WERI-Rb-1 (cell line): ENCODE measurements at regions not wholly inside any gene's neighbourhood (a gene's known extent, or its start where the extent isn't known, plus 50 kb on each side); places are given as distances from the start of the nearest gene placed in this dataset.

Experiments used
- DNase-seq: peaks from one replicate; pipeline ENCODE4 v3.0.0-alpha.2; 2020
- H3K27ac ChIP-seq: fragments of 250-450 bp; sonication (Bioruptor Pico); 2 replicates; pipeline ENCODE4 v1.5.1; 2020; ENCODE audit warnings: mild to moderate bottlenecking, moderate library complexity
- H3K27me3 ChIP-seq: fragments of 250-450 bp; sonication (Bioruptor Pico); 2 replicates; pipeline ENCODE4 v1.5.1; 2021; ENCODE audit warnings: mild to moderate bottlenecking, low read depth, moderate library complexity; ENCODE audit not compliant: insufficient read depth, severe bottlenecking
- H3K36me3 ChIP-seq: fragments of 250-450 bp; sonication (Bioruptor Pico); 2 replicates; pipeline ENCODE4 v1.5.1; 2020; ENCODE audit warnings: mild to moderate bottlenecking, moderate library complexity
- H3K4me3 ChIP-seq: 2 replicates; pipeline ENCODE4 v1.5.1; 2011; ENCODE audit warnings: low read depth, mild to moderate bottlenecking, control low read depth, low read length
- H3K9me3 ChIP-seq: fragments of 250-450 bp; sonication (Bioruptor Pico); 2 replicates; pipeline ENCODE4 v1.5.1; 2021; ENCODE audit warnings: mild to moderate bottlenecking, moderate library complexity; ENCODE audit not compliant: severe bottlenecking
- CTCF ChIP-seq: IDR thresholded peaks from 2 replicates; pipeline ENCODE4 v1.5.1; 2011; ENCODE audit warnings: low read depth, mild to moderate bottlenecking, control low read depth, inconsistent platforms, low read length

DNA sequence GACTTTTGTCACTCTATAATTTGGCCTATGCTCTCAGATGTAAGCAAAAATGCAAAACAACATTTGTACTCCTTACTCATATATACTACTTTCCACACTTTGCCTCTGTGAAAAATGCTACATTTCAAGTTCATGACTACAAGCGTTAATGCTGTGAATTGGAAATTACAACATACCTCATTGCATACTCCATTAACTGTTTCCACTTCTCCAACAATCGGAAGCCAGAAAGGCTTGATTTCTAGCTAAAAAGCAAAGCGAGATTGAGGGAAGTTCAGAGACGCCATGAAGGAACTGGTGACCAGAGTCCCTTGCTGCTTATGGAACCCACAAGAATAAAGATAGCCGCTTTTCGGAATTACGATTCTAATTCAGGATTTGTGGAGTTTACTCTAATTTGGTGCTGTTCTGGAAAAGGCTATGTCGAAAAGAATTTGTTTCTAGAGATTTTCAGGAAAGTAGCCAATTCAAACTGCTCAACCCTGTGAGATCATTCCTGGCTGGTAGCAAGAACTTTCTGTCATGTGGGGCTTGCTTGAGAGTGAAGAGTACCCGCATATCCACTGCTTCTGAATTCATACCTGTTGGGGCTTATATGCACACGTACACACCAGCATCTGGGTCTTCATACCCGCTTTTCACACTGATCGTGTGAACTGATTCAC lies 98.0 kb upstream of the CITED2 start:
- H3K27me3 ChIP-seq, result no peaks in the 10 kb centered on the region
- no peaks in the 10 kb centered on the region for H3K36me3 ChIP-seq
- no peak for TF ChIP-seq CTCF
- no peaks in the 10 kb centered on the region for H3K9me3 ChIP-seq
- no peak overlapping the region for H3K27ac ChIP-seq
- H3K4me3 ChIP-seq, result no peak overlapping the region
- DNase-seq, result no peak

- Histone ChIP-seq H3K9me3 (no peaks in the 10 kb centered on the region), H3K36me3 (no peaks in the 10 kb centered on the region), H3K4me3 (no peak overlapping the region), H3K27ac (no peak overlapping the region), H3K27me3 (no peaks in the 10 kb centered on the region)
- no peak for TF ChIP-seq CTCF
- DNase-seq, result no peak
Measured at GRCh38 chr6:139470997-139471396, 96.5 kb upstream of the CITED2 start.

GRCh38 chr6:139468178-139468819 lies 93.9 kb upstream of the CITED2 start:
- no peak for TF ChIP-seq CTCF
- no peaks in the 10 kb centered on the region for H3K9me3 ChIP-seq
- H3K36me3 ChIP-seq, result no peaks in the 10 kb centered on the region
- no peak overlapping the region for H3K4me3 ChIP-seq
- no peak overlapping the region for H3K27ac ChIP-seq
- H3K27me3 ChIP-seq, result no peaks in the 10 kb centered on the region
- DNase-seq, result no peak

- no peak for DNase-seq
Measured at GRCh38 chr6:139457476-139457875, 83.0 kb upstream of the CITED2 start.

DNA sequence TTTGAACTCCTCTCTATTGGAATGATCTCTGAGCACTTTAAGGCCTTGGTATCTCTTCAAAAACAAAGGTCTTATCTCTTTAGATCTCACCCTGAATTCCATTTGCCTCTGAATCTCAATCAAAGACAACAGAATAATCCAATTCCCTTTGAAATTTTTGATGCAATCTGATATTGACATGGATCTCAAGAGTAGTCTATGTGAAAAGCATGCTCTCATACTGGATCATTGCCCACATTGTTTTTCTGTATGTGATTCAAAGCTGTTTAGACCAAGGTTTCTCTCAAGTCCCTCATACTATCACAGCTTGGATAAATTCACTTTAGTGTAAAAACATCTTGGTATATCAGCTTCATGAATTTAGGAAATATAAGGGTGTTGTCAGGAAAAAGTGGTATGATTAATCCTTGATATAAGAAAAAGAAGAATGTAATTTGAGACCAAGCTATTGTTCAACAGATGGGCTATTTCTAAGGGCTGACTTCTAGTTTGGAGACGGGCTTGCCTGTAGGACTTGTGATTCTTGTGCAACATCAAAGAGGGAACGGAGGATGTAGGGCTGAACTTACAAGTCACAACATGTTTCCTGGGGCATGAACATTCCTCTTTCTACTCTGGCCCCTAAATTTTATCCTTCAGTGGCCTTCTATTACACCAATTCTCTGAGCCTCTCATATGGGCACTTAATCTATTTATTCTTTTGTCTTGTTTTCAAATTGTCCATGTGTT lies 77.9 kb upstream of the CITED2 start:
- H3K9me3 ChIP-seq, result no peaks in the 10 kb centered on the region
- no peaks in the 10 kb centered on the region for H3K27me3 ChIP-seq
- no peak for DNase-seq
- no peak for TF ChIP-seq CTCF
- no peak overlapping the region for H3K4me3 ChIP-seq
- no peak overlapping the region for H3K27ac ChIP-seq
- no peaks in the 10 kb centered on the region for H3K36me3 ChIP-seq

More at GRCh38 chr6:139457476-139457875, 83.0 kb upstream of the CITED2 start:
- no peaks in the 10 kb centered on the region for H3K27me3 ChIP-seq
- no peak for TF ChIP-seq CTCF
- H3K9me3 ChIP-seq, result no peaks in the 10 kb centered on the region
- no peak overlapping the region for H3K4me3 ChIP-seq
- H3K36me3 ChIP-seq, result no peaks in the 10 kb centered on the region
- H3K27ac ChIP-seq, result no peak overlapping the region
